B cell (primary cell): ENCODE measurements at regions not wholly inside any gene's neighbourhood (a gene's known extent, or its start where the extent isn't known, plus 50 kb on each side); places are given as distances from the start of the nearest gene placed in this dataset.

ENCODE experiments used
- CTCF ChIP-seq: fragments of 200-600 bp; IDR thresholded peaks from one replicate; pipeline ENCODE4 v1.8.0; 2022; ENCODE audit warnings: antibody characterized with exemption, mild to moderate bottlenecking
- EZH2 ChIP-seq: IDR thresholded peaks from 2 replicates; pipeline ENCODE4 v1.6.1; 2012; ENCODE audit warnings: borderline replicate concordance, low read depth, mild to moderate bottlenecking, moderate library complexity, low read length; ENCODE audit not compliant: insufficient read depth, poor library complexity, severe bottlenecking

- TF ChIP-seq CTCF = no peak
- no peak for TF ChIP-seq EZH2
Measured at GRCh38 chr2:48183276-48183675, 131.2 kb upstream of the FOXN2 start.
